GM19397 (cell line): ENCODE measurements at regions not wholly inside any gene's neighbourhood (a gene's known extent, or its start where the extent isn't known, plus 50 kb on each side); places are given as distances from the start of the nearest gene placed in this dataset.
"Not testable (repeated sequence)": the region's sequence is repeated elsewhere in the genome, so short reads cannot be mapped to it uniquely, and the experiment has no call there.

Source experiments
- ATAC-seq: cut with Tn5 transposase; IDR thresholded peaks from one replicate; pipeline ENCODE4 v1.9.1; 2021; ENCODE audit warnings: mild to moderate bottlenecking, moderate library complexity; ENCODE audit not compliant: unreplicated experiment

DNA sequence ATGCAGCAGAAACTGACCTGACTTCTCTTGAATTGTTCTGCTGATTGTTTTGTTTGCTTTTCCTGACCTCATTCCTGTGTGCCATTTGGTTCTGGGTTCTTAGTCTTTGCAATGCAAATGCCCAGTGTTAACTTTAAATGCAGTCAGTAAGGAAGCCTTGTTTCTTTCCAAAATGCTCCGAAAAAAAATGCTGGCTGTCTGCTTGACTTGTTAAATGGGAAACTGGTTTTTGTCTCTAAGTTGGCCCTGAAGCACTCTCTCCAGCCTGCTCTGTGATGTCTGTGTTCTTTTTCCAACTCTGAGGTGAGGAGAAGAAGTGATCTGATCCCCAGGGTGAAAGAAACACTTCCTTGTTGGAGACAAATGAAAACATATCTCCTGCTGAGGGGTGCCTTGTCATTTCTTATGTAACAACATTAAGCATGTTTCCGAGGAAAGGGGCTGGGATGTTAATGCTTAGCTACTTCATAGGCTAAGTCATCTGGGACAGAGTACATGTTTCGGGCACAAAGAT lies 256.3 kb upstream of the ADGRL4 start:
- ATAC-seq = no peak

DNA sequence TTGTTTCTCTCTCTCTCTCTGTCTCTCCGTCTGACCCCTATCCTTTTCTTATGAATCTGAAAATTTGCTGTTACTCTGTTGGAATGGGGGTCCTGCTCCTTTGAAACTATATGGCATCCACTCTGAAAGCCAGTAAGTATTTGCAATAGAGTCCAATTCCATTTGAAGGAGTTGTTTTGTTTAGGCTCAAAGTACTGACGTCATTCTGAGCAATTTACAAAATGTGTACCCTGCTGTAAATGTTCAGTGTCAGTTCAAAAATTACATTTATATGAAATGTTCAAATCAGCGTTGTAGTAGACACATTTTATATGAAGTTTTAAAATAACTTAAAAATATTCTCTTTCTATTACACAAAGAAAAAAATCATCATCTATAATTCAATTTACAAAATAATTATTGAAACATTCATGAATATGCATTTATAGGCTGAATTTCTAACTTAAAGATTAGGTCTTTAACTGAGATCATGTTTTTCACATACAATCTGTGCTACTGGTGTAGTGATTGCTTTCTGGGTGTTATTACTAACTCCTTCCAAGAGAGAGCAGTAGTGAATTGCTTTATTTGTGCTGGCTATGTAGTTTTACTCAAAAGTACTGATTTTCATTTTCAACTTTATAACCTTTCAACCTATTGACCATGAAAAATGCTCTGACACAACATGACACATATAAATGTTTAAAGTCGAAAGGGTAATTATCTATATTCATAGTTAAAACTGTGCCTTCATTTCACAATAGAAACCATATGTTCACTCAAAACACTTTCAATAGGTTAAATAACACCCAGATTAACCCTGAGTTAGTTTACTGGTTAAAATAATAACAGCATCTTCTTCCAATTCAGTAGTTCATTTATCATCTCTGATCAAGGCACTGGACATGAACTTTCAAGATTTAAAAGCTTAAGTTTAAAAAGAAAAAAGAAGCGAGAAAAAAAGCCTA lies 253.1 kb upstream of the ADGRL4 start:
- no peak for ATAC-seq

DNA sequence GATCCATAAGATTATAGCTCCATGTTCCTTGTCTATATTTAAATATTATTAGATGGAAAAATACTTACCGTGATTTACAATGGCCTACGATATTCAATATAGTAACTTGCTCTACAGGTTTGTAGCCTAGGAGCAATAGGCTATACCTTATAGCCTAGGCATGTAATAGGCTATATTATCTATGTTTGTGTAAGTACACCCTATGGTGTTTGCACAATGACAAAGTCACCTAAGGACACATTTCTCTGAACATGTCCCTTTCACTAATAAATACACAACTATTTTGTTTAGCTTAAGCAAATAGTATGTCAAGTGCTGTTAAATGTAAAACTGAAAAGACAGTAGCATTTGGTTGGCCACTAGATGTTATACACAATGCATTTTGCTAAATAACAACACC lies 248.9 kb upstream of the ADGRL4 start:
- ATAC-seq = no peak

DNA sequence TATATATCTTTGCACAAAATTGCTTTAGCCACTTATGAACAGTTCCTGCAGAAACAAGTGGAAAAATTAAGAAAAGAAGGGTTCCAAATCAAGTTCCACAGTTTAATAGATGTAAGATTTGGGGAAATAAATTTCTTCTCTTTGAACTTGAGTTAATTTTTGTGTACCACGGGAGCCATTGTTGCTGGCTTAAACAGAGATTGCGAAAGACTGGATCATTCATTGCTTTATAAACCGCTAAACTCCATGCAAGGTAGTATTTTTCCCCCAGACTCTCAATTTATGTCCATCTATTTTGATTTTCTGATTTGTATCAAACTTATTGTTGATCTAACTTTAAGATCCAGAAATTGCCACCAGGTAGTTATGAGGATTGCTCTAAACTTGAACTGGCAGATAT lies 246.1 kb upstream of the ADGRL4 start:
- ATAC-seq = no peak

DNA sequence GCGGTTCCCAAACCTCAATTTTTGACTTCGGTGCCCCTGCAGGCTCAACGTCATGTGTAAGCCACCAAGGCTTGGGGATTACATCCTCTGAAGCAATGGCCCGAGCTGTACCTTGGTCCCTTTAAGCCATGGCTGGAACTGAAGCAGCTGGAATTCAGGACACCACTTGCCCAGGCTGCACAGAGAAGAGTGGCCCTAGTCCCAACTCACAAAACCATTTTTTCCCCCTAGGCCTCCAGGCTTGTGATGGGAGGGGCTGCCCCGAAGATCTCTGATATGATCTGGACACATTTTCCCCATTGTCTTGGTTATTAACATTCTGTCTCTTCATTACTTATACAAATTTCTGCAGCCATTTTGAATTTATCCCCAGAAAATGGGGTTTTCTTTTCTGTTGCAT lies 233.3 kb upstream of the ADGRL4 start:
- no peak for ATAC-seq

DNA sequence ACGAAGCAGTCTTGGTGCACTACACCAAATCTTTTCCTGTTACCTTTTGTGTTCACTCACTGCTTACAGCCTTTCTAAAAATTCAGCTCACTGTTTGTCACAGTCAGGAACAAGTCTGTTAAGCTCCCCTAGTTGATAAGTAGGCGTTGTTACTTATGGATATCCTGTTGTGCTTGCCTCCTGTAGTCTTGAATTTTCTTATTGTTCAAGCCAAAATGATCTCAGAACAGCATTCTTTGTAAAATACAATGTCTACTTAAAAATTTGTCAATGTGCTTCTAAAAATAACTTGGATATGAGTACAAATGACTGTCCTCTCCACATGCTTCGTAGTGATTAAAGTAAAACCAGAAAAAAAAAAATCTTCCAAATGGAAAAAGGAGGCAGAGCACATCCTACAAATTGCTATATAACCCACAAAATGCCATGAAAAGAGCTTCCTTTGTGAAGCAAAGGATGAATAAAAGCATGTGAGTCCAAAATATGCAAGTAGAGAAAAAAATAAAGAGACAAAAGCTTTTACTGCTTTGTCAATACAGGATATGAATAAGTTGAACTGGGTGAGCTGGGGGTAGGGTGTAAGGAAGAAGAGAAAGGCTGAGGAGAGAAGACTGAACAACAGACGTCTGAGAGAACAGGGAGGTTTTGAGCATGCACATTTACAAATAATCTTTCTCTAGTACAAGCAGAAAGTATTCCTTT lies 228.9 kb upstream of the ADGRL4 start:
- no peak for ATAC-seq

DNA sequence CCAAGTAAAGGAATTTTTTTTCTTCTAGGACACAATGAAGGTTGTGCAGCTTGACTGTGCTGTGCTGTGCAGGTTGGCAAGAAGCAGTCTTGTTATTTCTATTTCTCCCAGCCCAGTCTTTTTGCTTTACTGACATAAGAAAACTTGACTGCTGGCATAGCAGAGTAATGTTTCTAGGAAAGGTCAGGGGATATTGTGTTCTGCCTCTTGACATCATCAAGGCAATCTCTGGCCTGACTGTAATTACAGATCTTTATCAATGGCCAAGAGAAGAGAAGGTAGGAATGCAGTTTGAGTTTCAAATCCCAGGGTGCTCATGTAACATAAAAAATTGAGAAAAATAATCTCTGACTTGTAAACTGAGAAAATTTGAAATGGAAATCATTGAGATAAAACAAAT lies 226.3 kb upstream of the ADGRL4 start:
- no peak for ATAC-seq

DNA sequence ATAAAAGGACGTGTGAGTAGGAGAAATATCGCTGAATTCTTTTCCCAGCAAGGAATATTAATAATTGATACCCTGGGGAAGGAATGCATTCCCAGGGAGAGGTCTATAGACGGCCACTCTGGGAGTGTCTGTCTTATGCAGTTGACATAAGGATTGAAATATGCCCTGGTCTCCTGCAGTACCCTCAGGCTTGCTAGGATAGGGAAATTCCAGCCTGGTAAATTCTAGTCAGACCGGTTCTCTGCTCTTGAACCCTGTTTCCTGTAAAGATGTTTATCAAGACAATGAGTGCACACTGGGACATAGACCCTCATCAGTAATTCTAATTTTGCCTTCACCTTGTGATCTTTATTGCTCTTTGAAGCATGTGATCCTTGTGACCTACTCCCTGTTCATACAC lies 224.2 kb upstream of the ADGRL4 start:
- ATAC-seq = not testable (repeated sequence)

DNA sequence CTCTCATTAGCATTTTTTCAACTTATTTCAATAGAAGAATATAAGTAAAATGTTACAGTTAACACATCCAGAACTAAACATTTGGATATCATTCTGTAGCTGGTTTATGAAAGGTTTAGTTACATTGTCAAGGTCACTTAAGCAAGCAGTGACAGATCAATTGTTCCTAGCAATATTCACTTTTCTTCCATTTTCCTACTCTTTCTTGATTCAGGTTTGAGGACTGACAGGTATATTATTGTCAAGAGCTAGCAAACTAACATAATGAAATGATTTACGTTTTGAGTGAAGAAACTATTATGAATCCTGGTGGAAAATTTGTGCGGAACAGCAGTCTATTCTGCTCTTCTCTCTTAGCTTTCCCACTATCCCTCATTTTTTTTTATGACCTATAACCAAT lies 220.4 kb upstream of the ADGRL4 start:
- no peak for ATAC-seq

DNA sequence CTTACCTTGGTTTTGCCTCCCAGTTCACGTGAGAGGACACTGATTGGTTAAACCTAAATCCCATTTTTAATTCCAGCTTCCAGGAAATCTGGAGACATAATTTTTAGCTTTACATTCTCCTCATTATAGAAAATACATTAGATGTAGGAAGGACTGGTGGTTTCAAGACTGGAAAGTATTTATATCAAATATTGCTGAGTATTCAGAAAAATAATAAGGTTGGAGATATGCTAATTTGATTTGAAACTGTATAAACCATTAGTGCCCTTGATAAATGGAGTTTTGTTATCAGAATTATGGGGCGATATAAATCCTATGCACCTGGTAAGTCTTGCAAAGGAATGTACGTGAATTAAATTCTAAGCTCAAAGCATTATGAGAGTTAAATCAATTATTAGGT lies 218.0 kb upstream of the ADGRL4 start:
- ATAC-seq = no peak

DNA sequence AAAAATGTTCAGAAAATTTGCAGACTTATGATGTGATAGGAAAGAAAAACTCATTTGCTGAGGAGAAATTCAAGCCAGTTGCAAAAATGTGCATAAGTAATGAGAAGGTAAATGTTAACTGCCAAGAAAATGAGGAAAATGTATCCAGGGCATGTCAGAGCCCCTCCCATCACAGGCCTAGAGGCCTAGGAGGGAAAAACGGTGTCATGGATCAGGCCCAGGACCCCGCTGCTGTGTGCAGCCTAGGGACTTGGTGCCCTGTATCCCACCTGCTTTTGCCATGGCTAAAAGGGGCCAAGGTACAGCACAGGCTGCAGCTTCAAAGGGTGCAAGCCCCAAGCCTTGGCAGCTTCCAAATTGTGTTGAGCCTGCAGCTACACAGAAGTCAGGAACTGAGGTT lies 214.0 kb upstream of the ADGRL4 start:
- no peak for ATAC-seq

DNA sequence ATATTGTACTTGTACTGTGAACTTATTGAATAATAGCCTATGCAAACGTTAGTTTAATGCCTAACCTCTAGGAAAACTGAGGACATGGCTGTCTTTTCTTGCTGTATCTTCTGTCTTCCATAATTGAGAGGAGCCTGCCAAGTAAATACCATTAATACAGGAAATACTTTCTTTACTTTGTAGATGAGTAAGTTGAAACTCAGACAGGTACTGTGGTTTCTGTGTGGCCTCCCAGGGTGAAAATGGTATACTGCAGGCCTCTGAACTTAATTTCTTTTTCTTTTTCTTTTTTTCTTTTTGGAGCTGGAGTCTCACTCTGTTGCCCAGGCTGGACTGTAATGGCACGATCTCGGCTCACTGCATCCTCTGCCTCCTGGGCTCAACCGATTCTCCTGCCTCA lies 208.8 kb upstream of the ADGRL4 start:
- no peak for ATAC-seq

DNA sequence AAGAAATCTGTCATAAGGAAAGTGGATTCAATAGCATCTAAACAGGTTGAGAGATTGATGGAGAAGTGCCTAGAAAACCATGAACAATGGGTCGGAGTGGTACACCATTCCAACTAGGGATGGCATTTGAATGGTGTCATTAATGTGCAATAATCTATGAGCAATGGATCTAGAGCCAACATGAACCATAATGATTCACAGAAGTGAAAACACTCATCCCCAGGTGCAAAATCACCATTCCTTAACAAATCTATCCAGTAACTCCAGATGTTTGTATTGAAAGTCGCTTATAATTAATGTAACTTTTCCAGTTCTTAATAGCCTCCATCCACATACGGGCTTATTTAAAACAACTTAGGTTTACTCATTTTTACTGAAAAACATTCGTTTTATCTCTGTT lies 201.3 kb upstream of the ADGRL4 start:
- no peak for ATAC-seq

DNA sequence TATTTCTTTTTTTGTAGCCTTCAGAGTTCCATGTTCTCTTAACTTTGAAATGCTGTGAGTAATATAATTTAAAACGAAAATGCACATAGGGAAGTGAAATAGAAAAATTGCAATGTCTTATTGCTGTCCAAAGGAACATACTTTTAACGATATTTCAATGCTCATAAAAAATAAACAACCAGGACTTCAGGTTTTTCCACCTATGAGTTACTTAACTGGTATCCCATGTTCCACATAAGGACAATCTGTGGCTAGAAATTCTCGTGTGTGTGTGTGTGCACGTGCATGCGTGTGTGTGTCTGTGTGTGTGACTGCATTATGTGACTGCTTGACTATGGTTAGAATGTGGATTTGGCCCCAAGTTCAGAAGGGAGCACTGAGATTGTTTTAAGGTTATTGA lies 200.8 kb upstream of the ADGRL4 start:
- no peak for ATAC-seq

DNA sequence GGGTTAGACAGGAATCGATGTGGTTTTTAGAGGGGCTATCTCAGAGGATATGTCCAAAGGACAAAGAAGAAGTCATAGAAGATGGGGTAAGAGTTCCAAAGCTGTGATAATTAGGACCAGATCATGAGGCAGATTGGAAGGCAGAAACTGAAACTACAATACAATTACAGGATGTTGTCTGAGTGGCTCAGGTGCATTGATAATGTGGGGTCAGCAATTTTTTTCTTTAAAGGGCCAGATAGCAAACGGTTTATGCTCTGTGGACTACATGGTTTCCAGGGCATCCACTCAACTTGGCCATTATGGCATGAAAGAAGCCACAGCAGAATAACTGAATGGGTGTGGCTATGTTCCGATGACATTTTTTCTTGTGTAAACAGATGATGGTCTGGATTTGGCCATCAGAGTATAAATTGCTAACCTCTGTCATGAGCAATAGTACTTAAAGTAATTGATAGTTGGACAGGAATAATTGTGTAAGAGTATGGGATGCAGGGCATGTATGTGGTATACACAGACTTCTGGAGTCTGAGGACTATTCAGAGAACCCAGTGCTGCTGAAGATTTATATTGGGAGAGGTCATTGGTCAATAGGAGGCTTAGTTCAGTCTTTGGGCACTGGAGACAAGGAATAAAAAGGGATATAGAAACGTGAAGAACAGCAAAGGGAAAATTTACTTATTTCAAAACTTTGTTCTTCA lies 198.4 kb upstream of the ADGRL4 start:
- ATAC-seq = no peak

DNA sequence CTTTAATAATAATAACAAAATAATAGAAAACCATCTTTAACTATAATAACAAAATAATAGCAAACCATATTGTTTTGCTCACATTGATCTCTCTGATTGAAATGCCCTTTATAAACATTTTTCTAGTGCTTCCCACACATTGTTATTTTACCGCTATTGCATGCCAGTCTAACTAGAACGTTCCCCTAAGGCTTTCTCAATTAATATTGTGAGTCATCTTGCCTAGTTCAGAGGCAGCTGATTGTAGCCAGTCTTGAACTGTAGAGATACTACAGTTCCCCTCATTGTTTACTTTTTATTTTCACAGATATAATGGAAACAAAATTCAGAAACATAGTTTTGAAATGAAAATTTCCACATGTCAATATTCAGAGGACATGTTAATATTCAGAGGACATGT lies 192.3 kb upstream of the ADGRL4 start:
- ATAC-seq = no peak

DNA sequence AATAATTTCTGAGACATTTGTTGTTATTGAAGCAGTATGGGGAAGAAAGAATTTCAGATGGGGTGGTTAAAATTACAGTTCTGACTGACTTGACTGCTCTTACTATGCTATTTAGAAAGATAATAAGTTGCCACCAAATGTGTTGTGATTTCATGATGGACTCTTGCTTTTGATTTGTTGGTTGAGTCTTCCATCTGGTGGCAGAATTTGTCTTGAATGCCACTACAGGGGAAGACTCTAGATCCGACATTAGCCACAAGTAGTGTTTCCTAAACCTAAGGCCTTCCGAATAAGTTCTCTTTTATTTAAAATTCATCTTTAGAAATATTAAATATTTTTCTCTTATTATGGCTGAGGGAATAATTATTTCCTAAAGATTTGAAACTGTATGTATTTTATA lies 190.9 kb upstream of the ADGRL4 start:
- ATAC-seq = no peak

DNA sequence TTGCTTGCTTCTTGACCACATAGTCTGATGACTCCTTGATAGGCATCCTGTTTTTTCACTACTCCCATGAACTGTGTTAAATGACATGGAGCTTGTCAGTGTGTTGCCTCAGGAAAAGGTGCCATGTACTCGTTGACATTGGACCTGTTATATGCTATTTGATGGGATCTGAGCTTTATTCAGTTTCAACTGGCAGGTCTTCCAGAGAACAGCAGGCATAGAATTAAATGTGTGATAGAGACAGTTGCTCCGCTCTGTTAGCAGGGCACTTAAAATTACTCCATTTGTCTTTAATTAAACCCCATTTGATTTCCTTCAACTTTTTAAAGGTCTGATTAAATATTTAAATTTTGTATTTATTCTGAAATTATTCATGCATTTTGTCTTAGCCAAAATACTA lies 189.7 kb upstream of the ADGRL4 start:
- no peak for ATAC-seq

DNA sequence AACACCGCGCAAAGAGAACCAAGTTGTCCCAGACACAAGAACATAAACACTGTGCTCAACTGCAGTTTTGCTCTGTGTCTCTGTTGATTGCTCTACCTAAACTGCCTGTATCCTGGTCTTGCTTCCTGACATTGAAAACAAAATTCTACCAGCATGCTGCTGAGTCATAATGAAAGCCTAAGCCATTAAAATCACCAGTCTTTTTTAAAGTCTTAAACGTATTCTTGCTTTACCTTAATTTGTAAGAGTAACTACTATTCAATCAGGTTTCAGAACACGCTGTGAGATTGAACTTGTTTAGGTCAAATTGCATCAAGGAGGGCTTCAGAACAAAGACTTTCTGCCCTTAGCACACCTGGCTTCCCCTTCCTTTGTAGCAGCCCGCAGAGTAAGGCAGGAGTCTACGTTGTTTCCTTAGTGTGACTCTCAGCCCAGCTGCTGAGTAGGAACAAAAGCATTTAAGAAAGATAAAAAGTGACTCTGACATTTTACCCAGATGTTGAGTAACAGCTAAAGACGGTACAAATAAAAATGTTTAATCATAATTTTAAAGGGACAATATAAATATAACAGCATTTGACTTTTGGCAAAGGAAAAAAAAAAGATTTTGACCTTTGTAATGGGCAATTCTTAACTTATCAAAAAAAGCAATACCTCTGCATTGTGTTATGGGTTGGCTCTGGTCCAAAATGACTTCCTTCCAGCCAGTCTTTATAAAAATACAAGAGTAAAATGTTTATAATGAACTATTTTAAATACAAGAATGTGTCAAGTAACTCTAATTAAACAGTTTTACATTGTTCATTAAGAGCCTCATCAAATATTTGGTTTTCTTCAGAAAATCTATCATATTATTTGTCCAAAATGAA lies 186.9 kb upstream of the ADGRL4 start:
- peak; percentile 54 for ATAC-seq

DNA sequence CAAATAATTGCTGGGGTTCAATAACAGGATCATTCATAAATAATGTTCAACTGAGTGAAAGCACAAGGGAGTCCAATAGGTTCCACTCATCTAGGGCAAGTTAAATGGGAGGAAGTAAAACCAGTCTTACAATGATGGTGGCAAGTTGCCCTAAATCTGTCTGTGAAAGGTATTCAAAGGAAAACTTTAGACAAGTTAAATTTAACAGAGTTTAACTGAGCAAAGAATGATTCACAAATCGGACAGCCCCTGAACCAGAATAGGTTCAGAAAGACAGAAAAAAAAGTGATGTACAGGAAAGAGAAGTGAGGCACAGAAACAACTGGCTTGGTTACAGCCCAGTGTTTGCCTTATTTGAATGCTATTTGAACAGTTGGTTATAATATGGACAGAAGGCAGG lies 183.5 kb upstream of the ADGRL4 start:
- ATAC-seq = peak; percentile 49

DNA sequence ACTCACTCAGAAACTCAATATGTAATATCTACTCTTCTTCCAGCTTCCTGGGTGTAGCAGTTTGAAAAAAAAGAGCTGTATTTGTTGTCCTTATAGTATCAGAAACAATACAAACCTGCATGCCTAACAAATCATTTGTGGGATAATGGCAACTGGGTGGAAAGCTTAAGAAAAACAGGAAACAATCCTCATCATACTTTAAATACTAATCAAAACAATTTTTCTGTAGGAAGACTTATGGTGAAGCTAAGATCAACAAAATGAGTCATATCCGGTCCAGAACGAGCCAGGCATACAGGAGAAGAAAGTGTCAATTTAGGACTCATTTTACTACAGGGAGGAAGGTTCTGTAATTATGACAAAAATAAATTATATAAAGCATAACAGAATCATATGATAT lies 181.8 kb upstream of the ADGRL4 start:
- no peak for ATAC-seq
